ENCODE measurements at regions not wholly inside any gene's neighbourhood (a gene's known extent, or its start where the extent isn't known, plus 50 kb on each side); places are given as distances from the start of the nearest gene placed in this dataset.
A peak's percentile ranks its signal among the peaks of the same experiment; 100 is the strongest.

DNA sequence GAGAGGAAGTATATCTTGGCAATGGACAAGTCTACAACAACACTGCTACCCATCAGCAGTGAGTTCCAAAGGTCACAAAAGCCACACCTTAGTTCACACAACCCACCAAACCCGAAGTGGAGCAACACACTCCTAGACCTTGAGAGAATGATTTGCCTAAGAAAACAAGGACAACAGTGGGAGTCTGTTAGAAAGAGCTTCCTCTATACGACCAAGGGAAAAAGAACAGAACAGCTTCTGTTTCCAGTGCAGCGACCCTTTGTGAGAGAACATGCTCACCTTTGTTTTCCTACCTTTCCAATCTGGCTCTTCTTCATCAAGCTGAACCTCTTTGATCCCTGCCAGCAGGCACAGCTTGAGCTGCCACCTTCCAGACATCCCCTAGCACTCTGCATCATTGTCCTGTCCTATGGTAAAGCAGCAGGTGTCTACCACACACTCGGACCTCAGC is 56.7 kb upstream of the PALMD start (continued):
- no peak for TF ChIP-seq ZNF367 (CRISPR knock-in tag; IDR thresholded peaks at IDR 0.05; ENCODE audit: borderline replicate concordance)
- no peak for TF ChIP-seq CBX1 (IDR thresholded peaks at IDR 0.05; ENCODE audit: low read depth)
- TF ChIP-seq MAFK (conservative IDR thresholded peaks at IDR 0.05 in 1 of 2, IDR thresholded peaks at IDR 0.05 in 1 of 2; ENCODE audit: low read length in 2 of 2), result no peak
- TF ChIP-seq, protein P1, sequence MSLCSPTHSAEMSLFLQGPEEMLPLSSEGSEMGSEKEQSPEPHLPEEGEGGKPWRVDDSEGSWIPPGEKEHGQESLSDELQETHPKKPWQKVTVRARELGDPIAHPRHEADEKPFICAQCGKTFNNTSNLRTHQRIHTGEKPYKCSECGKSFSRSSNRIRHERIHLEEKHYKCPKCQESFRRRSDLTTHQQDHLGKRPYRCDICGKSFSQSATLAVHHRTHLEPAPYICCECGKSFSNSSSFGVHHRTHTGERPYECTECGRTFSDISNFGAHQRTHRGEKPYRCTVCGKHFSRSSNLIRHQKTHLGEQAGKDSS (CRISPR knock-in tag; IDR thresholded peaks at IDR 0.05; ENCODE audit: borderline replicate concordance, low read depth), result no peak; the same call in 1 of the 2 replicates
- TF ChIP-seq ZNF841 (CRISPR knock-in tag; IDR thresholded peaks at IDR 0.05; ENCODE audit: borderline replicate concordance), result no peak
- no peak for TF ChIP-seq ZNF441 (CRISPR knock-in tag; IDR thresholded peaks at IDR 0.05; ENCODE audit: borderline replicate concordance)
- TF ChIP-seq, protein P2, sequence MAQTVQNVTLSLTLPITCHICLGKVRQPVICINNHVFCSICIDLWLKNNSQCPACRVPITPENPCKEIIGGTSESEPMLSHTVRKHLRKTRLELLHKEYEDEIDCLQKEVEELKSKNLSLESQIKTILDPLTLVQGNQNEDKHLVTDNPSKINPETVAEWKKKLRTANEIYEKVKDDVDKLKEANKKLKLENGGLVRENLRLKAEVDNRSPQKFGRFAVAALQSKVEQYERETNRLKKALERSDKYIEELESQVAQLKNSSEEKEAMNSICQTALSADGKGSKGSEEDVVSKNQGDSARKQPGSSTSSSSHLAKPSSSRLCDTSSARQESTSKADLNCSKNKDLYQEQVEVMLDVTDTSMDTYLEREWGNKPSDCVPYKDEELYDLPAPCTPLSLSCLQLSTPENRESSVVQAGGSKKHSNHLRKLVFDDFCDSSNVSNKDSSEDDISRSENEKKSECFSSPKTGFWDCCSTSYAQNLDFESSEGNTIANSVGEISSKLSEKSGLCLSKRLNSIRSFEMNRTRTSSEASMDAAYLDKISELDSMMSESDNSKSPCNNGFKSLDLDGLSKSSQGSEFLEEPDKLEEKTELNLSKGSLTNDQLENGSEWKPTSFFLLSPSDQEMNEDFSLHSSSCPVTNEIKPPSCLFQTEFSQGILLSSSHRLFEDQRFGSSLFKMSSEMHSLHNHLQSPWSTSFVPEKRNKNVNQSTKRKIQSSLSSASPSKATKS (CRISPR knock-in tag; IDR thresholded peaks at IDR 0.05), result no peak
- peak; percentile 97 for TF ChIP-seq HNF4A (CRISPR knock-in tag; IDR thresholded peaks at IDR 0.05)
- no peak for TF ChIP-seq SCMH1 (CRISPR knock-in tag; IDR thresholded peaks at IDR 0.05; ENCODE audit: borderline replicate concordance)
- no peak for TF ChIP-seq ZNF468 (CRISPR knock-in tag; IDR thresholded peaks at IDR 0.05)
- TF ChIP-seq ZNF564 (CRISPR knock-in tag; IDR thresholded peaks at IDR 0.05), result no peak
- no peak; the same call in 1 of the 2 replicates for TF ChIP-seq DMAP1 (CRISPR knock-in tag; IDR thresholded peaks at IDR 0.05)
- TF ChIP-seq MEIS1 (CRISPR knock-in tag; IDR thresholded peaks at IDR 0.05; ENCODE audit: borderline replicate concordance), result no peak
- TF ChIP-seq SIX1 (CRISPR knock-in tag; IDR thresholded peaks at IDR 0.05; ENCODE audit: borderline replicate concordance), result peak; percentile 42; the same call in 1 of the 2 replicates
- TF ChIP-seq GLI4 (CRISPR knock-in tag; IDR thresholded peaks at IDR 0.05; ENCODE audit: borderline replicate concordance), result no peak
- TF ChIP-seq ARHGAP35 (CRISPR knock-in tag; IDR thresholded peaks at IDR 0.05; ENCODE audit: borderline replicate concordance), result no peak
- TF ChIP-seq NFKBIZ (CRISPR knock-in tag; IDR thresholded peaks at IDR 0.05), result peak; percentile 99
- no peak for TF ChIP-seq ZNF737 (CRISPR knock-in tag; IDR thresholded peaks at IDR 0.05; ENCODE audit: borderline replicate concordance)
- TF ChIP-seq ZNF572 (CRISPR knock-in tag; IDR thresholded peaks at IDR 0.05), result no peak
- no peak for TF ChIP-seq ZNF570 (CRISPR knock-in tag; IDR thresholded peaks at IDR 0.05; ENCODE audit: borderline replicate concordance)
- TF ChIP-seq ZBTB21 (CRISPR knock-in tag; IDR thresholded peaks at IDR 0.05), result no peak
- TF ChIP-seq HNRNPH1 (optimal IDR thresholded peaks at IDR 0.05; ENCODE audit: low read depth, low read length), result no peak
- TF ChIP-seq ZFAT (CRISPR knock-in tag; conservative IDR thresholded peaks at IDR 0.05), result no peak
- TF ChIP-seq ZNF335 (CRISPR knock-in tag; IDR thresholded peaks at IDR 0.05), result peak; percentile 29; the same call in 1 of the 2 replicates
- no peak for TF ChIP-seq ZSCAN22 (CRISPR knock-in tag; IDR thresholded peaks at IDR 0.05)
- TF ChIP-seq, protein P3, sequence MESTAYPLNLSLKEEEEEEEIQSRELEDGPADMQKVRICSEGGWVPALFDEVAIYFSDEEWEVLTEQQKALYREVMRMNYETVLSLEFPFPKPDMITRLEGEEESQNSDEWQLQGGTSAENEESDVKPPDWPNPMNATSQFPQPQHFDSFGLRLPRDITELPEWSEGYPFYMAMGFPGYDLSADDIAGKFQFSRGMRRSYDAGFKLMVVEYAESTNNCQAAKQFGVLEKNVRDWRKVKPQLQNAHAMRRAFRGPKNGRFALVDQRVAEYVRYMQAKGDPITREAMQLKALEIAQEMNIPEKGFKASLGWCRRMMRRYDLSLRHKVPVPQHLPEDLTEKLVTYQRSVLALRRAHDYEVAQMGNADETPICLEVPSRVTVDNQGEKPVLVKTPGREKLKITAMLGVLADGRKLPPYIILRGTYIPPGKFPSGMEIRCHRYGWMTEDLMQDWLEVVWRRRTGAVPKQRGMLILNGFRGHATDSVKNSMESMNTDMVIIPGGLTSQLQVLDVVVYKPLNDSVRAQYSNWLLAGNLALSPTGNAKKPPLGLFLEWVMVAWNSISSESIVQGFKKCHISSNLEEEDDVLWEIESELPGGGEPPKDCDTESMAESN (CRISPR knock-in tag; conservative IDR thresholded peaks at IDR 0.05), result no peak
- TF ChIP-seq, protein P4, sequence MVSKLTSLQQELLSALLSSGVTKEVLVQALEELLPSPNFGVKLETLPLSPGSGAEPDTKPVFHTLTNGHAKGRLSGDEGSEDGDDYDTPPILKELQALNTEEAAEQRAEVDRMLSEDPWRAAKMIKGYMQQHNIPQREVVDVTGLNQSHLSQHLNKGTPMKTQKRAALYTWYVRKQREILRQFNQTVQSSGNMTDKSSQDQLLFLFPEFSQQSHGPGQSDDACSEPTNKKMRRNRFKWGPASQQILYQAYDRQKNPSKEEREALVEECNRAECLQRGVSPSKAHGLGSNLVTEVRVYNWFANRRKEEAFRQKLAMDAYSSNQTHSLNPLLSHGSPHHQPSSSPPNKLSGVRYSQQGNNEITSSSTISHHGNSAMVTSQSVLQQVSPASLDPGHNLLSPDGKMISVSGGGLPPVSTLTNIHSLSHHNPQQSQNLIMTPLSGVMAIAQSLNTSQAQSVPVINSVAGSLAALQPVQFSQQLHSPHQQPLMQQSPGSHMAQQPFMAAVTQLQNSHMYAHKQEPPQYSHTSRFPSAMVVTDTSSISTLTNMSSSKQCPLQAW (CRISPR knock-in tag; IDR thresholded peaks at IDR 0.05), result no peak
